ENCODE measurements at regions not wholly inside any gene's neighbourhood (a gene's known extent, or its start where the extent isn't known, plus 50 kb on each side); places are given as distances from the start of the nearest gene placed in this dataset.
"Not testable (repeated sequence)": the region's sequence is repeated elsewhere in the genome, so short reads cannot be mapped to it uniquely, and the experiment has no call there.

DNA sequence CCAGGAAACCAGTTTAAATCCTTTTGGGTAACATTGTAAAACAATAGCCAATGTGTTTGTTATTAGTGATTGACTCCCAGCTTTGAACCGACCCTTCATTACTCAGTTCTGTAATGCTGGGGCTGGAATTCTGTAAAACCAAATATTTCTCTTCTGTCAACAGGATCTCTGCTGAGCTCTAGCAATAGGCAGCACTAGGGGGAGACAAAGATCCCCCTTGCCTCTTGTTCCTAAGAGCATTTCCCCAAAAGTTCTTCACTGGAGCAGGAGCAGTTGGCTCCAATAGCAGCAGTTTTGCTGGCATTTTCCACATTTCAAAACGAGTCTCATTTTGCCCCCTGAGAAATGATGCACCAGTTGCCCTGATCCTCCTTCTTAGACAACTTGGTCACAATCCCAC is 1671.1 kb downstream of the MRPL39 start:
- no peak overlapping the region for H3K4me3 ChIP-seq (ENCODE audit: low read depth, low read length)
- peaks cover 19% of the 10 kb centered on the region for H3K9me3 ChIP-seq (ENCODE audit: control insufficient read depth, insufficient read depth, low read length)
- H3K36me3 ChIP-seq (ENCODE audit: control insufficient read depth, insufficient read depth, low read length): no peaks in the 10 kb centered on the region
- no peak overlapping the region for H3K9ac ChIP-seq (ENCODE audit: low read depth, low read length)
- H3K4me1 ChIP-seq (ENCODE audit: control insufficient read depth, insufficient read depth, low read length): no peaks in the 10 kb centered on the region
- H3K27me3 ChIP-seq (ENCODE audit: control insufficient read depth, insufficient read depth, low read length): no peaks in the 10 kb centered on the region

DNA sequence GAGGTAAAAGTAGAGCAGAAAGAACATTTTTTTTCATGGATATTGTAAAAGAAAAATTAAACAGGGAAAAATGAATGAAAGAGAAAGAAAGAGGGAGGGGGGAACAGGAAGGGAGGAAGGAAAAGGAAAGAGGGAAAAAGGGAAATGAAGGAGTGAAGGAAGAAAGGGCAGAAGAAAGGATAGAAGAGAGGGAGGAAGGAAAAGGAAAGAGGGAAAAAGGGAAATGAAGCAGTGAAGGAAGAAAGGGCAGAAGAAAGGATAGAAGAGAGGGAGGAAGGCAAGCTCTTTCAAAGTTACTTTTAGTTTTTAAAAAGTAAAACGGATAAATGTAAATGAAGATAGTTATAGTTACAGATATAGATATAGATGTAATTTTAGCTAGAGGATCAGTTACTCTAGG is 1676.7 kb downstream of the MRPL39 start:
- no peak overlapping the region for H3K4me3 ChIP-seq (ENCODE audit: low read depth, low read length)
- peaks cover 7% of the 10 kb centered on the region for H3K9me3 ChIP-seq (ENCODE audit: control insufficient read depth, insufficient read depth, low read length)
- H3K4me1 ChIP-seq (ENCODE audit: control insufficient read depth, insufficient read depth, low read length): no peaks in the 10 kb centered on the region
- H3K27me3 ChIP-seq (ENCODE audit: control insufficient read depth, insufficient read depth, low read length): no peaks in the 10 kb centered on the region
- H3K36me3 ChIP-seq (ENCODE audit: control insufficient read depth, insufficient read depth, low read length): no peaks in the 10 kb centered on the region
- H3K9ac ChIP-seq (ENCODE audit: low read depth, low read length): no peak overlapping the region

DNA sequence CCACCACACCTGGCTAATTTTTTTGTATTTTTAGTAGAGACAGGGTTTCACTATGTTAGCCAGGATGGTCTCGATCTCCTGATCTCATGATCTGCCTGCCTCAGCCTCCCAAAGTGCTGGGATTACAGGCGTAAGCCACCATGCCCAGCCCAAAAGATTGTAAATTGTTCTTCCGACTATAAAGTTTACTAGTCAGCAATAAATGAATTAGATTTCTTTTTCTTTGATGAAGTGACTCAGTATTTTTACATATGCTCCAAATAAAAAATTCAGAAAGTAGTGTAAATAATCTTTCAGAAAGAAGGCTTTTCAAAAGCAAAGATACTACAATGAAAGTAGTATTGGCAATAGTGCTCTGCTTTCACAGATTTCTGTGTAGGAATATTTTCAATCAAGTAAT is 1680.9 kb downstream of the MRPL39 start:
- H3K27me3 ChIP-seq (ENCODE audit: control insufficient read depth, insufficient read depth, low read length); H3K36me3 ChIP-seq (ENCODE audit: control insufficient read depth, insufficient read depth, low read length); H3K9ac ChIP-seq (ENCODE audit: low read depth, low read length); H3K4me1 ChIP-seq (ENCODE audit: control insufficient read depth, insufficient read depth, low read length); H3K4me3 ChIP-seq (ENCODE audit: low read depth, low read length): not testable (repeated sequence)
- peaks cover 14% of the 10 kb centered on the region for H3K9me3 ChIP-seq (ENCODE audit: control insufficient read depth, insufficient read depth, low read length)

DNA sequence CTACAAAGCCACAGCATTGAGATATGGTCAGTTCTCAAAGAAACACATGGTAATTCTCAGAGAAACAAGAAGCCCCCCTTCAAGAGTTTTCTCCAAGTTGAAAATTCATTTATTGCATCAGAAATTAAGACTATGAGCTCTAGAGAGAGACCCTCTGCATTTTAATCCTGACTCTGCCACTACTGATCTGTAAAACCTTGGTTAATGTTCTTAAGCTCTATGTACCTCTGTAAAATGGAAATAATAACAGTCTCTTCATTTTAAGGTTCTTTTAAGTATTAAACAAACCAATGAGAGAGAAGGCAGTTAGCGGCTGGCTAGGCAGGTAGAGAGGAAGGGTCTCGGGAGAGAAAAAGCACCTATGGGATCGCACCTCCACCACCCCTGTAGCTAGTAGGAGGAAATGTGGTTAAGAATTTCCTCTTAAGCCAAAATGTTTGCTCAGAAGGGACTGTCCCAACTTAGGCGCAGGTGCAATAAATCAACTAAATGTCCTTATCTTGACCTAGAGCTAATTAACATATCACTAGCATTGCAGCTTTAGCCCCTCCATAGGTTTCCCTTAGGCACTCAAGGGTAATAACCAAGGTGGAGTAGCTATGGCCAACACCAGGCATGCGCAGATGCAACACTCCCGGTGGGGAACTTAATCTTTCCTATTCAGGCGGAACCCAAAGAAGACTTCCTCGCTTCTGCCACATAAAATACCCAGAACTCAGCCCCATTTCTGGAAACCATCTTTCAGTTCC is 1685.4 kb downstream of the MRPL39 start:
- no peaks in the 10 kb centered on the region for H3K27me3 ChIP-seq (ENCODE audit: control insufficient read depth, insufficient read depth, low read length)
- no peak overlapping the region for H3K9ac ChIP-seq (ENCODE audit: low read depth, low read length)
- no peaks in the 10 kb centered on the region for H3K36me3 ChIP-seq (ENCODE audit: control insufficient read depth, insufficient read depth, low read length)
- H3K4me3 ChIP-seq (ENCODE audit: low read depth, low read length): no peak overlapping the region
- H3K9me3 ChIP-seq (ENCODE audit: control insufficient read depth, insufficient read depth, low read length): peaks cover 26% of the 10 kb centered on the region
- H3K4me1 ChIP-seq (ENCODE audit: control insufficient read depth, insufficient read depth, low read length): no peaks in the 10 kb centered on the region

DNA sequence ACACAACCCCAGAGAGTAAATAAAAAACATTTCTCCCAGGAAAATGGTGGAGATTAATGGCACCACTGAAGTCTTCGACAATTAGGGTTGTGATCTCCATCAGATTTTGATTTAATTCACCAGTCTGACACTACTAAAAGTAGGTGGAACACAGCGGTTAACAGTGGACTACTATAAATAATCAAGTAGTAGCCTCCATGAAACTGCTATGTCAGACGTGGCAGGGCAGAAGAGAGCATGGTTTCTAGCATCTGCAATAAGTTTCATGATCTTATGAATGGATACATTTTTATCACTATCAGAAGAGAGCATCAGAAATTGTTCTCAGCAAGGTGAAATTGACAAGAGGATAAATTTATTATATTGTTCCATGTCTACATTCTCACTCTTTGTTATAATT is 1706.6 kb downstream of the MRPL39 start:
- no peaks in the 10 kb centered on the region for H3K27me3 ChIP-seq (ENCODE audit: control insufficient read depth, insufficient read depth, low read length)
- no peaks in the 10 kb centered on the region for H3K36me3 ChIP-seq (ENCODE audit: control insufficient read depth, insufficient read depth, low read length)
- no peak overlapping the region for H3K9ac ChIP-seq (ENCODE audit: low read depth, low read length)
- no peak overlapping the region for H3K4me3 ChIP-seq (ENCODE audit: low read depth, low read length)
- H3K4me1 ChIP-seq (ENCODE audit: control insufficient read depth, insufficient read depth, low read length): no peaks in the 10 kb centered on the region
- peaks cover 19% of the 10 kb centered on the region for H3K9me3 ChIP-seq (ENCODE audit: control insufficient read depth, insufficient read depth, low read length)

DNA sequence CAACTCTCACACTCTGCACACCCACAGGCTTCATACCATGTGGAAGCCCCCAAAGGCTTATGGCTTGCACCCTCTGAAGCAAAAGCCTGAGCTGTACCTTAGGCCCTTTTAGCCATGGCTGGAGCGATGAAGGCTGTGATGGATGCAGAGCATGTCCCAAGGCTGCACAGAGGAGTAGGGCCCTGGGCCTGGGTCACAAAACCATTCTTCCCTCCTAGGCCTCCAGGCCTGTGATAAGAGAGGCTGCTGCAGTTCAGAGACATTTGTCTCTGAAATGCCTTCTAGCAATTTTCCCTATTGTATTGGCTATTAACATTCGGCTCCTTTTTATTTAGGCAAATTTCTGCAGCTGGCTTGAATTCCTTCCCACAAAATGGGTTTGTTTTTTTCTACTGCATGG is 1707.7 kb downstream of the MRPL39 start:
- peaks cover 19% of the 10 kb centered on the region for H3K9me3 ChIP-seq (ENCODE audit: control insufficient read depth, insufficient read depth, low read length)
- no peaks in the 10 kb centered on the region for H3K27me3 ChIP-seq (ENCODE audit: control insufficient read depth, insufficient read depth, low read length)
- no peaks in the 10 kb centered on the region for H3K4me1 ChIP-seq (ENCODE audit: control insufficient read depth, insufficient read depth, low read length)
- no peaks in the 10 kb centered on the region for H3K36me3 ChIP-seq (ENCODE audit: control insufficient read depth, insufficient read depth, low read length)
- no peak overlapping the region for H3K4me3 ChIP-seq (ENCODE audit: low read depth, low read length)
- H3K9ac ChIP-seq (ENCODE audit: low read depth, low read length): no peak overlapping the region

DNA sequence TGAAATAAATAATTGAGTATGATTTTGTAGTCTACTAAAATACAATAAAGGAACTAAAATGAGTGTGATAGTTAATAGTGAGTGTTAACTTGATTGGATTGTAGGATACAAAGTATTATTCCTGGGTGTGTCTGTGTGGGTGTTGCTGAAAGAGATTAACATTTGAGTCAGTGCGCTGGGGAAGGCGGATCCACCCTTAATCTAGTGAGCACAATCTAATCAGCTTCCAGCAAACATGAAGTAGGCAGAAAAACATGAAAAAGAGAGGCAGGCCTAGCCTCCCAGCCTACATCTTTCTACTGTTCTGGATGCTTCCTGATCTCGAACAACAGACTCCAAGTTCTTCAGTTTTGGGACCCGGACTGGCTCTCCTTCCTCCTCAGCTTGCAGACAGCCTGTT is 1716.6 kb downstream of the MRPL39 start:
- peaks cover 21% of the 10 kb centered on the region for H3K9me3 ChIP-seq (ENCODE audit: control insufficient read depth, insufficient read depth, low read length)
- no peak overlapping the region for H3K4me3 ChIP-seq (ENCODE audit: low read depth, low read length)
- no peaks in the 10 kb centered on the region for H3K27me3 ChIP-seq (ENCODE audit: control insufficient read depth, insufficient read depth, low read length)
- H3K36me3 ChIP-seq (ENCODE audit: control insufficient read depth, insufficient read depth, low read length): no peaks in the 10 kb centered on the region
- no peak overlapping the region for H3K9ac ChIP-seq (ENCODE audit: low read depth, low read length)
- no peaks in the 10 kb centered on the region for H3K4me1 ChIP-seq (ENCODE audit: control insufficient read depth, insufficient read depth, low read length)

DNA sequence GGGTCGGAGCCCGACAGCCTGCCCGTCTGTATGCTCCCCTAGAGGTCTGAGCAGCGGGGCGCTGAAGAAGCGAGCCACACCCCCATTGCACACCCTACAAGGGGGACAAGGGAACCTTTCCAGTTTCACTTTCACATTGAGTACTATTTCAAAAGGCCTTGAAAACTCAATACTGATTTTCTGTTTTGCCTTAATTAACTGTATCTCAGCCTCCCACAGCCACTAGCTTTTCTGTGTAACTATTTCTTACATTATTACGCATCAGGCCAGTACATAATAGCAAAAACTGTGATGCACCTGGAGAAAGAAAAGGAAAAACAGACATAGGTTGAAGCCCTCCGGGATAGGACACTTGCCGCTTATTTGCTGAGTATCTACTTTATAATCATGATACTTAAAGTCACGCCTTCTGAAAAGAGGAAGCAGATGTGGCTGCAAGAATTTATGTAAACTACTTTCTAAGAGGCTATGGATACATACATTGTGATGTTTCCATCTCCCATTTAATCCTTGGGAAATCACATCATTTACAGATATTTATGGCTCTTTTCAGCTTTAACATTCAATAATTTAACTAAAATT is 1719.5 kb downstream of the MRPL39 start:
- Histone ChIP-seq H3K9ac (ENCODE audit: low read depth, low read length) (no peak overlapping the region), H3K4me1 (ENCODE audit: control insufficient read depth, insufficient read depth, low read length) (no peaks in the 10 kb centered on the region), H3K9me3 (ENCODE audit: control insufficient read depth, insufficient read depth, low read length) (peaks cover 21% of the 10 kb centered on the region), H3K27me3 (ENCODE audit: control insufficient read depth, insufficient read depth, low read length) (no peaks in the 10 kb centered on the region), H3K36me3 (ENCODE audit: control insufficient read depth, insufficient read depth, low read length) (no peaks in the 10 kb centered on the region), H3K4me3 (ENCODE audit: low read depth, low read length) (no peak overlapping the region)

DNA sequence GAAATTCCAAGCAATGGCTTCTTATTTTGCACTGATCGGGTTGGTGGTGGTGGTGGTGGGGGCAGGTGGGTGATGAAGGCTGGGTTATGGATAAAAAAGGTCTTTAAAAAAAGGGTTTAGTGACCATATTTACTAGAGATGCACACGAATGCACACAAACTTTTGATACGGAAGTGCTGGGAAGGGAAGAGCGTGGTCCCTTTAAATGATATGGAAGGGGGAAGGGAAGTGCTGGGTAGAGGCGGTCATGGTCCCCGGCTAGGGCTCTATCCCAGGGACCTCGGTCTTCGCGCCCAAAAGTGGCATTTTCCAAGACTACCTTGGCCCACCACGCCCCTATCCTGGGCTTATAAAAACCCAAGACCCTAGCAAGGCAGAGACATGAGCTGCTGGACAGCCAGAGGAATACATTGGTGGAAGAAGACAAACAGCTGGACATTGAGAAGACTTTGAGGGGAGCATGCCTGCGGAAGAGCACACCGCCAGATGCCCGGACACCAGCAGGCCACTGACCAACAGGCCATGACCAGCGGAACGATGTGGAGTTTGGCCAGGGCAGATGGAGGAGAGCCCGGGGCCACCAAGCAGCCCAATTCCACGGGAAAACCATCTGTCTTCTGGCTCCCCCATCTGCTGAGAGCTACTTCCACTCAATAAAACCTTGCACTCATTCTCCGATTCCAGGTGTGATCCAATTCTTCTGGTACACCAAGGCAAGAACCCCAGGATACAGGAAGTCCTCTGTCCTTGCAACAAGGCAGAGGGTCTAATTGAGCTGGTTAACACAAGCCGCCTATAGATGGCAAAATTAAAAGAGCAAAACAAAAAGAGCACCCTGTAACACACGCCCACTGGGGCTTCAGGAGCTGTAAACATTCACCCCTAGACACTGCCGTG is 1720.2 kb downstream of the MRPL39 start:
- H3K36me3 ChIP-seq (ENCODE audit: control insufficient read depth, insufficient read depth, low read length): no peaks in the 10 kb centered on the region
- H3K27me3 ChIP-seq (ENCODE audit: control insufficient read depth, insufficient read depth, low read length): no peaks in the 10 kb centered on the region
- H3K4me3 ChIP-seq (ENCODE audit: low read depth, low read length): no peak overlapping the region
- H3K9ac ChIP-seq (ENCODE audit: low read depth, low read length): no peak overlapping the region
- no peaks in the 10 kb centered on the region for H3K4me1 ChIP-seq (ENCODE audit: control insufficient read depth, insufficient read depth, low read length)
- H3K9me3 ChIP-seq (ENCODE audit: control insufficient read depth, insufficient read depth, low read length): peaks cover 21% of the 10 kb centered on the region

DNA sequence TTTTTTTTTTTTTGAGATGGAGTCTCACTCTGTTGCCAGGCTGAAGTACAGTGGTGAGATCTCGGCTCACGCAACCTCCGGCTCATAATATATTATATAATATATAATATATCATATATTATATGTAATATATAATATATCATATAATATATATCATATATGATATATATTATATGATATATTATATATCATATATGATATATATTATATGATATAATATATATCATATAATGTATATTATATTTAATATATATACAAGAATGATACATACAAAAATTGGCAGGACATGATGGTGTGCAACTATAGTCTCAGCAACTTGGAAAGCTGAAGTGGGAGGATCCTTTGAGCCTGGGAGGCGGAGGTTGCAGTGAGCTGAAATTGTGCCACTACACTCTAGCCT is 1725.5 kb downstream of the MRPL39 start:
- H3K4me3 ChIP-seq (ENCODE audit: low read depth, low read length): no peak overlapping the region
- no peaks in the 10 kb centered on the region for H3K4me1 ChIP-seq (ENCODE audit: control insufficient read depth, insufficient read depth, low read length)
- H3K9me3 ChIP-seq (ENCODE audit: control insufficient read depth, insufficient read depth, low read length): peaks cover 2% of the 10 kb centered on the region
- no peak overlapping the region for H3K9ac ChIP-seq (ENCODE audit: low read depth, low read length)
- H3K36me3 ChIP-seq (ENCODE audit: control insufficient read depth, insufficient read depth, low read length): no peaks in the 10 kb centered on the region
- H3K27me3 ChIP-seq (ENCODE audit: control insufficient read depth, insufficient read depth, low read length): no peaks in the 10 kb centered on the region

DNA sequence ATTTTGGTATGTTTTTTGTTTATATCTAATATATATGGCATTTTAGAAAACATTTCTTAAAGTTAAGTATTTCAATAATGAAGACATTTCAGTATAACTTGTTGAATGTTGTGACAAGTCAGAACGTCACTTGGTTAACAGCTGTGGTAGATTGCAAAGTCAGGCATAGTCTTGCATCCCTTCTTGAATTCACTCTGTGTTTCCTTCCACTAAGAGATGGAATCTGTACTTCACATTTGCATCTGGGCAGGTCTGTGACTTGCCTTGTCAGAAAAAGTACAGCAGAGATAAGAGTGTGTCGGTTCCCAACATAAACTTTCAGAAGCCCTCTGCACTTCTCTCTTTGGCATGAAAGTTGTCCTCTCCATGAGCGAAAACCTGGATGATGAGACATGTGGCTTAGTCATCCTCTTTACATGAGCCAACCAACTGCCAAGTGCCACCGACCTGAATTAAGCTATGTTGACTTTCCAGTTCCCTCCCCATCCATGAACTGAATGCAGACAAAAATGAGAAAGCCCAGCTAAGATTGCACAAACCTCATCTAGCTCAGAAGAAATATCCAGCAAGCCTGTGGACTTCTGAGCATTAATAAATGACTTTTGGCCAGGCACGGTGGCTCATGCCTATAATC is 1730.2 kb downstream of the MRPL39 start:
- Histone ChIP-seq H3K36me3 (ENCODE audit: control insufficient read depth, insufficient read depth, low read length) (no peaks in the 10 kb centered on the region), H3K9me3 (ENCODE audit: control insufficient read depth, insufficient read depth, low read length) (peaks cover 20% of the 10 kb centered on the region), H3K4me1 (ENCODE audit: control insufficient read depth, insufficient read depth, low read length) (no peaks in the 10 kb centered on the region), H3K4me3 (ENCODE audit: low read depth, low read length) (no peak overlapping the region), H3K9ac (ENCODE audit: low read depth, low read length) (no peak overlapping the region), H3K27me3 (ENCODE audit: control insufficient read depth, insufficient read depth, low read length) (no peaks in the 10 kb centered on the region)
